WERI-Rb-1 (cell line): ENCODE measurements at regions not wholly inside any gene's neighbourhood (a gene's known extent, or its start where the extent isn't known, plus 50 kb on each side); places are given as distances from the start of the nearest gene placed in this dataset.

Experiments
- DNase-seq: peaks from one replicate; pipeline ENCODE4 v3.0.0-alpha.2; 2020
- H3K27ac ChIP-seq: fragments of 250-450 bp; sonication (Bioruptor Pico); 2 replicates; pipeline ENCODE4 v1.5.1; 2020; ENCODE audit warnings: mild to moderate bottlenecking, moderate library complexity
- H3K27me3 ChIP-seq: fragments of 250-450 bp; sonication (Bioruptor Pico); 2 replicates; pipeline ENCODE4 v1.5.1; 2021; ENCODE audit warnings: mild to moderate bottlenecking, low read depth, moderate library complexity; ENCODE audit not compliant: insufficient read depth, severe bottlenecking
- H3K36me3 ChIP-seq: fragments of 250-450 bp; sonication (Bioruptor Pico); 2 replicates; pipeline ENCODE4 v1.5.1; 2020; ENCODE audit warnings: mild to moderate bottlenecking, moderate library complexity
- H3K4me3 ChIP-seq: 2 replicates; pipeline ENCODE4 v1.5.1; 2011; ENCODE audit warnings: low read depth, mild to moderate bottlenecking, control low read depth, low read length
- H3K9me3 ChIP-seq: fragments of 250-450 bp; sonication (Bioruptor Pico); 2 replicates; pipeline ENCODE4 v1.5.1; 2021; ENCODE audit warnings: mild to moderate bottlenecking, moderate library complexity; ENCODE audit not compliant: severe bottlenecking
- CTCF ChIP-seq: IDR thresholded peaks from 2 replicates; pipeline ENCODE4 v1.5.1; 2011; ENCODE audit warnings: low read depth, mild to moderate bottlenecking, control low read depth, inconsistent platforms, low read length

- H3K9me3 ChIP-seq: peaks cover 3% of the 10 kb centered on the region
- peak; percentile 70 for TF ChIP-seq CTCF
- no peaks in the 10 kb centered on the region for H3K36me3 ChIP-seq
- H3K27me3 ChIP-seq: no peaks in the 10 kb centered on the region
- H3K4me3 ChIP-seq: no peak overlapping the region
- H3K27ac ChIP-seq: no peak overlapping the region
- DNase-seq: peak; percentile 11
Observed at GRCh38 chr16:17970816-17971331, 365.7 kb downstream of the NPIPA8 start.

- no peaks in the 10 kb centered on the region for H3K36me3 ChIP-seq
Observed at GRCh38 chr16:17970157-17970765, 366.3 kb downstream of the NPIPA8 start.

GRCh38 chr16:17965133-17965900 is 371.2 kb downstream of the NPIPA8 start:
- no peak for TF ChIP-seq CTCF

More at GRCh38 chr16:17970157-17970765, 366.3 kb downstream of the NPIPA8 start:
- Histone ChIP-seq H3K27me3 (no peaks in the 10 kb centered on the region), H3K27ac (no peak overlapping the region), H3K4me3 (no peak overlapping the region), H3K9me3 (peaks cover 3% of the 10 kb centered on the region)
- no peak for TF ChIP-seq CTCF
- DNase-seq: no peak

GRCh38 chr16:17964196-17964595 is 372.3 kb downstream of the NPIPA8 start:
- DNase-seq: no peak
- no peaks in the 10 kb centered on the region for H3K27me3 ChIP-seq
- H3K9me3 ChIP-seq: peaks cover 3% of the 10 kb centered on the region
- no peak overlapping the region for H3K4me3 ChIP-seq
- no peak for TF ChIP-seq CTCF
- H3K36me3 ChIP-seq: no peaks in the 10 kb centered on the region
- no peak overlapping the region for H3K27ac ChIP-seq

More at GRCh38 chr16:17965133-17965900, 371.2 kb downstream of the NPIPA8 start:
- H3K27ac ChIP-seq: no peak overlapping the region
- DNase-seq: no peak
- no peaks in the 10 kb centered on the region for H3K36me3 ChIP-seq
- H3K9me3 ChIP-seq: peaks cover 3% of the 10 kb centered on the region
- H3K4me3 ChIP-seq: no peak overlapping the region
- no peaks in the 10 kb centered on the region for H3K27me3 ChIP-seq

GRCh38 chr16:17963185-17963836 is 373.2 kb downstream of the NPIPA8 start:
- DNase-seq: no peak
- no peaks in the 10 kb centered on the region for H3K27me3 ChIP-seq
- H3K9me3 ChIP-seq: peaks cover 3% of the 10 kb centered on the region
- no peak for TF ChIP-seq CTCF
- no peak overlapping the region for H3K4me3 ChIP-seq
- H3K27ac ChIP-seq: no peak overlapping the region
- H3K36me3 ChIP-seq: no peaks in the 10 kb centered on the region
